ENCODE measurements at regions not wholly inside any gene's neighbourhood (a gene's known extent, or its start where the extent isn't known, plus 50 kb on each side); places are given as distances from the start of the nearest gene placed in this dataset.

- TF ChIP-seq REST (IDR thresholded peaks at IDR 0.05; ENCODE audit: insufficient replicate concordance, low read depth) (no peak), CTCF (IDR thresholded peaks at IDR 0.05; ENCODE audit: insufficient read depth, low read length) (no peak), GABPA (IDR thresholded peaks at IDR 0.05; ENCODE audit: low read depth) (no peak), SPI1 (IDR thresholded peaks at IDR 0.05; ENCODE audit: borderline replicate concordance, low read depth) (no peak), POLR2AphosphoS5 (IDR thresholded peaks at IDR 0.05; ENCODE audit: low read depth) (no peak)
These were observed 1185.9 kb upstream of the B3GALT2 start for GRCh38 chr1:194372266-194372665.

GRCh38 chr1:194369622-194370021 is 1183.2 kb upstream of the B3GALT2 start:
- Histone ChIP-seq H3K4me3 (replicated peaks; ENCODE audit: insufficient read depth, low read length) (no peak overlapping the region), H3K27me3 (ENCODE audit: insufficient read depth, poor library complexity, severe bottlenecking) (no peaks in the 10 kb centered on the region), H3K27ac (replicated peaks) (no peak overlapping the region)
- TF ChIP-seq POLR2AphosphoS5 (IDR thresholded peaks at IDR 0.05; ENCODE audit: low read depth) (no peak), GABPA (IDR thresholded peaks at IDR 0.05; ENCODE audit: low read depth) (no peak), CTCF (IDR thresholded peaks at IDR 0.05; ENCODE audit: insufficient read depth, low read length) (no peak), REST (IDR thresholded peaks at IDR 0.05; ENCODE audit: insufficient replicate concordance, low read depth) (no peak), SPI1 (IDR thresholded peaks at IDR 0.05; ENCODE audit: borderline replicate concordance, low read depth) (no peak)
- no peak for DNase-seq (ENCODE audit: low read depth in 1 of 2, low spot score in 1 of 2)

More at GRCh38 chr1:194372266-194372665, 1185.9 kb upstream of the B3GALT2 start:
- H3K4me3 ChIP-seq (replicated peaks; ENCODE audit: insufficient read depth, low read length) = no peak overlapping the region
- no peaks in the 10 kb centered on the region for H3K27me3 ChIP-seq (ENCODE audit: insufficient read depth, poor library complexity, severe bottlenecking)
- no peak for DNase-seq (ENCODE audit: low read depth in 1 of 2, low spot score in 1 of 2)
- H3K27ac ChIP-seq (replicated peaks) = no peak overlapping the region

GRCh38 chr1:194369060-194369459 is 1182.6 kb upstream of the B3GALT2 start:
- Histone ChIP-seq H3K27ac (replicated peaks) (no peak overlapping the region), H3K4me3 (replicated peaks; ENCODE audit: insufficient read depth, low read length) (no peak overlapping the region), H3K27me3 (ENCODE audit: insufficient read depth, poor library complexity, severe bottlenecking) (no peaks in the 10 kb centered on the region)
- DNase-seq (ENCODE audit: low read depth in 1 of 2, low spot score in 1 of 2) = no peak
- TF ChIP-seq REST (IDR thresholded peaks at IDR 0.05; ENCODE audit: insufficient replicate concordance, low read depth) (no peak), CTCF (IDR thresholded peaks at IDR 0.05; ENCODE audit: insufficient read depth, low read length) (no peak), POLR2AphosphoS5 (IDR thresholded peaks at IDR 0.05; ENCODE audit: low read depth) (no peak), SPI1 (IDR thresholded peaks at IDR 0.05; ENCODE audit: borderline replicate concordance, low read depth) (no peak), GABPA (IDR thresholded peaks at IDR 0.05; ENCODE audit: low read depth) (no peak)

Data from HL-60 (cell line).